ENCODE measurements at regions not wholly inside any gene's neighbourhood (a gene's known extent, or its start where the extent isn't known, plus 50 kb on each side); places are given as distances from the start of the nearest gene placed in this dataset.

GRCh38 chr12:84463741-84464495 is 448.7 kb downstream of the SLC6A15 start:
- TF ChIP-seq POLR2AphosphoS5 (IDR thresholded peaks at IDR 0.05; ENCODE audit: borderline replicate concordance, low read depth, low read length): no peak
- TF ChIP-seq EZH2 (IDR thresholded peaks at IDR 0.05): no peak
- TF ChIP-seq FOXP2 (optimal IDR thresholded peaks at IDR 0.05; ENCODE audit: control extremely low read depth, extremely low read length, insufficient read depth): no peak
